WTC11 (cell line): ENCODE measurements at regions not wholly inside any gene's neighbourhood (a gene's known extent, or its start where the extent isn't known, plus 50 kb on each side); places are given as distances from the start of the nearest gene placed in this dataset.

ENCODE experiments used
- E2F5 ChIP-seq: sonication (generic); formaldehyde crosslinking; IDR thresholded peaks from 2 replicates; pipeline ENCODE4 v1.8.1; 2022; ENCODE audit warnings: mild to moderate bottlenecking, moderate library complexity, missing genetic modification reagents
- ELF4 ChIP-seq: sonication (generic); formaldehyde crosslinking; IDR thresholded peaks from 2 replicates; pipeline ENCODE4 v1.8.1; 2022; ENCODE audit warnings: low read depth, mild to moderate bottlenecking, moderate library complexity, missing genetic modification reagents
- ERG ChIP-seq: fragments of 250-450 bp; sonication (Bioruptor Pico); IDR thresholded peaks from 2 replicates; pipeline ENCODE4 v1.8.0; 2021; ENCODE audit warnings: mild to moderate bottlenecking
- FOXK1 ChIP-seq: sonication (generic); formaldehyde crosslinking; IDR thresholded peaks from 2 replicates; pipeline ENCODE4 v1.8.0; 2022; ENCODE audit warnings: mild to moderate bottlenecking, moderate library complexity, missing genetic modification reagents
- JAZF1 ChIP-seq: fragments of 250-450 bp; sonication (Bioruptor Pico); IDR thresholded peaks from 2 replicates; pipeline ENCODE4 v1.9.0; 2021; ENCODE audit warnings: moderate library complexity, mild to moderate bottlenecking, inconsistent platforms
- NFYB ChIP-seq: sonication (generic); formaldehyde crosslinking; conservative IDR thresholded peaks from 2 replicates; pipeline ENCODE4 v1.8.0; 2022; ENCODE audit warnings: low read depth, missing genetic modification reagents
- STAT6 ChIP-seq: sonication (generic); formaldehyde crosslinking; conservative IDR thresholded peaks from 2 replicates; pipeline ENCODE4 v1.8.1; 2023; ENCODE audit warnings: mild to moderate bottlenecking, low read depth, missing genetic modification reagents, moderate library complexity
- TEAD4 ChIP-seq: sonication (generic); formaldehyde crosslinking; IDR thresholded peaks from 2 replicates; pipeline ENCODE4 v1.8.0; 2022; ENCODE audit warnings: mild to moderate bottlenecking, missing genetic modification reagents
- TF ChIP-seq, protein P1 (sequence below): fragments of 200-600 bp; IDR thresholded peaks from 2 replicates; pipeline ENCODE4 v1.8.0; 2022; ENCODE audit warnings: antibody characterized with exemption

DNA sequence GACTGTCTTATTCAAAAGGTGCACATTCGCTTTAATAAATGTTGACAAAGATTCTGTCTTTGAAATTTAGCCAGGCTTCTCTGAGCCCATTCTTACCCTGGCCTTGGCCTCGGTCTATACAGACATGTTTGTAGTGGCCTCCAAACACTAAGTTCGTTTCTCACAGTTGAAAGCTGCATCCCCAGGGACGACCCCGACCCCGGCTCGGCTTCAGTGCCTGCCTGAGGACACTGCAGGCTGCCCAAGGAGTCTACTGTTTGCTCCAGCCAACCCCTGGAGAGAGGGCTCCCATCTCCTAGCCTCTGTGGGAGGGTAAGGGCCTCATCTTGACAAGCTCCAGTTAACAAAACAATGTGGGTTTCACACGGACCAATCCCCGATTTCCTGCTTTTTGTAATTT lies 390.6 kb upstream of the ZFP42 start:
- no peak for TF ChIP-seq TEAD4 (CRISPR knock-in tag)
- no peak for TF ChIP-seq E2F5 (CRISPR knock-in tag)
- TF ChIP-seq JAZF1 (CRISPR knock-in tag): no peak
- TF ChIP-seq, protein P1, sequence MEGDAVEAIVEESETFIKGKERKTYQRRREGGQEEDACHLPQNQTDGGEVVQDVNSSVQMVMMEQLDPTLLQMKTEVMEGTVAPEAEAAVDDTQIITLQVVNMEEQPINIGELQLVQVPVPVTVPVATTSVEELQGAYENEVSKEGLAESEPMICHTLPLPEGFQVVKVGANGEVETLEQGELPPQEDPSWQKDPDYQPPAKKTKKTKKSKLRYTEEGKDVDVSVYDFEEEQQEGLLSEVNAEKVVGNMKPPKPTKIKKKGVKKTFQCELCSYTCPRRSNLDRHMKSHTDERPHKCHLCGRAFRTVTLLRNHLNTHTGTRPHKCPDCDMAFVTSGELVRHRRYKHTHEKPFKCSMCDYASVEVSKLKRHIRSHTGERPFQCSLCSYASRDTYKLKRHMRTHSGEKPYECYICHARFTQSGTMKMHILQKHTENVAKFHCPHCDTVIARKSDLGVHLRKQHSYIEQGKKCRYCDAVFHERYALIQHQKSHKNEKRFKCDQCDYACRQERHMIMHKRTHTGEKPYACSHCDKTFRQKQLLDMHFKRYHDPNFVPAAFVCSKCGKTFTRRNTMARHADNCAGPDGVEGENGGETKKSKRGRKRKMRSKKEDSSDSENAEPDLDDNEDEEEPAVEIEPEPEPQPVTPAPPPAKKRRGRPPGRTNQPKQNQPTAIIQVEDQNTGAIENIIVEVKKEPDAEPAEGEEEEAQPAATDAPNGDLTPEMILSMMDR: no peak
- no peak for TF ChIP-seq FOXK1 (CRISPR knock-in tag)
- TF ChIP-seq STAT6: no peak
- no peak for TF ChIP-seq NFYB (CRISPR knock-in tag)
- no peak for TF ChIP-seq ERG (CRISPR knock-in tag)
- no peak for TF ChIP-seq ELF4 (CRISPR knock-in tag)
